ENCODE measurements at regions not wholly inside any gene's neighbourhood (a gene's known extent, or its start where the extent isn't known, plus 50 kb on each side); places are given as distances from the start of the nearest gene placed in this dataset.

GRCh38 chr1:5568321-5568720, 423.9 kb downstream of the NPHP4 start:
- Mint-ChIP-seq H3K27ac (no peak overlapping the region), H3K4me3 (no peak overlapping the region), H3K9me3 (peaks cover 2% of the 10 kb centered on the region), H3K4me1 (no peaks in the 10 kb centered on the region), H3K27me3 (peaks cover 1% of the 10 kb centered on the region), H3K36me3 (ENCODE audit: low read depth) (no peaks in the 10 kb centered on the region)
- DNase-seq, result no peak
- ChIA-PET POLR2A (no interaction called here), CTCF (no interaction called here)

GRCh38 chr1:5567839-5568238, 424.4 kb downstream of the NPHP4 start:
- peaks cover 2% of the 10 kb centered on the region for H3K9me3 Mint-ChIP-seq
- POLR2A ChIA-PET, result no interaction called here
- no peak for DNase-seq
- no peaks in the 10 kb centered on the region for H3K4me1 Mint-ChIP-seq
- H3K4me3 Mint-ChIP-seq, result no peak overlapping the region
- no peaks in the 10 kb centered on the region for H3K36me3 Mint-ChIP-seq (ENCODE audit: low read depth)
- H3K27me3 Mint-ChIP-seq, result peaks cover 1% of the 10 kb centered on the region
- no peak overlapping the region for H3K27ac Mint-ChIP-seq
- CTCF ChIA-PET, result no interaction called here

DNA sequence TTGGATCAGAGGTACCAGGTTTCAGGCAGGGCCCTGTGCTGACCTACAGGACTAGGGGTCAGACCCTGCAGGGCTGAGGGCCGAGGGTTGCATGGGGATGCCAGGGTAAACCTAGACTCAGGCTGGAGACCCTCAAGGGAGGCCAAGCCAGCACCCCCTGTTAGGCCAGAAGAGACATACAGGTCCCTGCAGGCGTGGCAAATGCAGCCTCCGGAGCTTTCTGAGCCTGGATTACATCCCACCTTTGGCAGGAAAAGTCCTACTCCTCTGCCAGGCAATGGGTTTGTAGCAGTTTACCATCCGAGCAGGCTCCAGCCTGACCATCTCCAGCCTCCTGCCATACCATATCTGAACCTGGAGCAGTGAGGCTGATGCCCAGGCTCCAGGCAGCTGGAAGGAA, 425.3 kb downstream of the NPHP4 start:
- H3K27me3 Mint-ChIP-seq, result peaks cover 1% of the 10 kb centered on the region
- peaks cover 2% of the 10 kb centered on the region for H3K9me3 Mint-ChIP-seq
- POLR2A ChIA-PET, result no interaction called here
- CTCF ChIA-PET, result no interaction called here
- H3K27ac Mint-ChIP-seq, result no peak overlapping the region
- no peaks in the 10 kb centered on the region for H3K36me3 Mint-ChIP-seq (ENCODE audit: low read depth)
- no peak overlapping the region for H3K4me3 Mint-ChIP-seq
- no peak for DNase-seq
- H3K4me1 Mint-ChIP-seq, result no peaks in the 10 kb centered on the region

- ChIA-PET CTCF (no interaction called here), POLR2A (no interaction called here)
- H3K27me3 Mint-ChIP-seq, result no peaks in the 10 kb centered on the region
- H3K4me1 Mint-ChIP-seq, result no peaks in the 10 kb centered on the region
- no peaks in the 10 kb centered on the region for H3K9me3 Mint-ChIP-seq
- no peak overlapping the region for H3K4me3 Mint-ChIP-seq
- H3K36me3 Mint-ChIP-seq (ENCODE audit: low read depth), result no peaks in the 10 kb centered on the region
- DNase-seq, result no peak
- H3K27ac Mint-ChIP-seq, result no peak overlapping the region
Measured at GRCh38 chr1:5565281-5566125, 426.7 kb downstream of the NPHP4 start.

- no peak for DNase-seq
- no peaks in the 10 kb centered on the region for H3K4me1 Mint-ChIP-seq
- CTCF ChIA-PET, result no interaction called here
- POLR2A ChIA-PET, result no interaction called here
- H3K36me3 Mint-ChIP-seq (ENCODE audit: low read depth), result no peaks in the 10 kb centered on the region
- no peaks in the 10 kb centered on the region for H3K9me3 Mint-ChIP-seq
- H3K4me3 Mint-ChIP-seq, result no peak overlapping the region
- H3K27me3 Mint-ChIP-seq, result peaks cover 1% of the 10 kb centered on the region
- no peak overlapping the region for H3K27ac Mint-ChIP-seq
Measured at GRCh38 chr1:5564578-5565257, 427.5 kb downstream of the NPHP4 start.

DNA sequence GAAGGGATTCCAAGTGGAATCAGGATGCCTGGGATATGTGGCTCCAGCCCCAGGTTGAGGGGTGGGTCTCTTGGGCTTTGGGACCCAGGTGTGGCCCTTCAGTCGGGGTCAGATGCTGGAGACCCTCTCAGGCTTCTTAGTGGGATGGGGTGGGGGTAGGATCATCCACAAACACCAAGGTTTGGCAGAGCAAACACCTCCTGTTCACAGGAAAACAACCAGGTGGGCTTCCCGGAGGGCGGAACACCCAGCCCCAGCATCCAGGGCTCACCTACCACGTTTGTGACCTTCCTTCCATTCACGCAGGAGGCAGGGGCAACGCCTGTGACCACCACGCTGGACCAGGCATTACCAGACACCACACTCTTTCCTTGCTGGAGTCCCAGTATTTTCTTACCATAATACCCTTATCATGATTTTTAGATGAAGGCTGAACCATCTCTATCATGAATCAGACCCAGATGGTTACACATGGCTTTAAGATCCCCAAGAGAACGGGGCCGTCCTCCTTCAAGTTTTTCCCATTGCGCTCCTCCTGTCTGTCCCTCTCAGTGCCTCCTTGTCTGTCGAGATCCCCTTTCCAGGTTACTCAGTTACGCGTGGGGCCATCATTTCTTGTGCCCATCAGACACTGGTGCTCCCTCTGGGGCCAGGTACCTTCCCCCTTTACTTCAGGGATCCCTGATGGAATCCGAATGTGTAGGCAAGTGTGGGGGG, 428.2 kb downstream of the NPHP4 start:
- Mint-ChIP-seq H3K36me3 (ENCODE audit: low read depth) (no peaks in the 10 kb centered on the region), H3K27me3 (peaks cover 1% of the 10 kb centered on the region), H3K27ac (no peak overlapping the region), H3K4me1 (no peaks in the 10 kb centered on the region), H3K9me3 (peaks cover 1% of the 10 kb centered on the region), H3K4me3 (no peak overlapping the region)
- POLR2A ChIA-PET, result no interaction called here
- CTCF ChIA-PET, result no interaction called here
- DNase-seq, result no peak

- H3K4me1 Mint-ChIP-seq, result no peaks in the 10 kb centered on the region
- H3K9me3 Mint-ChIP-seq, result peaks cover 5% of the 10 kb centered on the region
- no peak overlapping the region for H3K4me3 Mint-ChIP-seq
- ChIA-PET POLR2A (no interaction called here), CTCF (no interaction called here)
- no peaks in the 10 kb centered on the region for H3K36me3 Mint-ChIP-seq (ENCODE audit: low read depth)
- no peak overlapping the region for H3K27ac Mint-ChIP-seq
- H3K27me3 Mint-ChIP-seq, result peaks cover 6% of the 10 kb centered on the region
- DNase-seq, result no peak
Measured at GRCh38 chr1:5562769-5563168, 429.5 kb downstream of the NPHP4 start.

DNA sequence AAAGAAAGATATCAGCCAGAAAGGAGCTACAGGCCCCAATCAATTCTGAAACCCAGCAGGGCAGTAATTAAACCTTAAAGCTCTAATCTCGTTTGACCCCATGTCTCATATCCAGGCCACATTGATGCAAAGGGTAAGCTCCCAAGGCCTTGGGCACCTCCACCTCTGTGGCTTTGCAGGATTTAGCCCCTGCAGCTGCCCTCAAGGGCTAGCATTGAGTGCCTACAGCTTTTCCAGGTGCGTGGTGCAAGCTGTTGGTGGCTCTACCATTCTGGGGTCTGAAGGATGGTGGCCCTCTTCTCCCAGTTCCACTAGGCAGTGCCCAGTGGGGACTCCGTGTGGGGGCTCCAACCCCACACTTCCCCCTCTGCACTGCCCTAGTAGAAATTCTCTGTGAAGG, 429.9 kb downstream of the NPHP4 start:
- ChIA-PET POLR2A (no interaction called here), CTCF (no interaction called here)
- peaks cover 5% of the 10 kb centered on the region for H3K9me3 Mint-ChIP-seq
- H3K27me3 Mint-ChIP-seq, result peaks cover 6% of the 10 kb centered on the region
- H3K27ac Mint-ChIP-seq, result no peak overlapping the region
- H3K36me3 Mint-ChIP-seq (ENCODE audit: low read depth), result no peaks in the 10 kb centered on the region
- DNase-seq, result no peak
- H3K4me1 Mint-ChIP-seq, result no peaks in the 10 kb centered on the region
- H3K4me3 Mint-ChIP-seq, result no peak overlapping the region

DNA sequence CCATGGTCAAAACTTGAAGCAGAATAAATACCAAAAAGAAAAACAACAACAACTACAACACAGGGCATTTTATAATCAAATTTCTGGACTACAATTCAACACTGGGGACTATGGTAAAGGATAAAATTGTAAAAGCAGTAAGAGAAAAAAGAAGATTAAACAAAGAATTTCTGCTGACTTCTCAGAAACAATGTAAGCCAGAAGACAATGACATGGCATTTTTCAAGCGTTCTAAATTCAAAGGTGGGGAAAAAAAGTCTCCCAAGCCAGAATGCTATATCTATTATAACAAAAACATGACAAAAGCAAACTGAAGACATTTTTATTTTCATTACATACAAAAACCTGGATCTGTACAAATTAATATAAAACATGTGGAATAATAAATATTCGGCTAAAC, 433.1 kb downstream of the NPHP4 start:
- no peak for DNase-seq
- H3K36me3 Mint-ChIP-seq (ENCODE audit: low read depth), result no peaks in the 10 kb centered on the region
- H3K27me3 Mint-ChIP-seq, result peaks cover 6% of the 10 kb centered on the region
- H3K4me3 Mint-ChIP-seq, result no peak overlapping the region
- no peaks in the 10 kb centered on the region for H3K4me1 Mint-ChIP-seq
- H3K27ac Mint-ChIP-seq, result no peak overlapping the region
- peaks cover 5% of the 10 kb centered on the region for H3K9me3 Mint-ChIP-seq
- ChIA-PET POLR2A (no interaction called here), CTCF (no interaction called here)

DNA sequence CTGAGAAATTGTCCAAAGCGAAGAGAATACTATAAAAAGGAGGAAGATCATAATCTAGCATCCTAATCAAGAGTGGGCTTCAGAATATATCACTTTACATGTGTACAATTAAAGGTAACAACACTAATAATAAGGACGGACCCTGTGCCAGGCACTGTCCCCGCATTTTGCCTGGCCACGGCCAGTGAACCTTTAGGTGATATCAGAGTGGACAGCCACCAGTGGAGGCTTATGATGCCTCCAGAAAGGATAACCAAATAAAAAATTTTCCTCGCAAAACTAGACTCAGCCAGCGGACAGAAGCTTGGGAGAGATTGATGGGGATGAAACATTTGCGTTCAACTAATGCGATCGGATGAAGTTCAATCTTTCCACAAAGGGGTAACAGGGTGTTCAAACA, 436.4 kb downstream of the NPHP4 start:
- ChIA-PET POLR2A (no interaction called here), CTCF (no interaction called here)
- Mint-ChIP-seq H3K4me1 (no peaks in the 10 kb centered on the region), H3K4me3 (no peak overlapping the region), H3K36me3 (ENCODE audit: low read depth) (no peaks in the 10 kb centered on the region), H3K27ac (no peak overlapping the region), H3K9me3 (peaks cover 6% of the 10 kb centered on the region), H3K27me3 (peaks cover 8% of the 10 kb centered on the region)
- DNase-seq, result no peak

- Mint-ChIP-seq H3K27ac (no peak overlapping the region), H3K36me3 (ENCODE audit: low read depth) (no peaks in the 10 kb centered on the region), H3K27me3 (peaks cover 9% of the 10 kb centered on the region), H3K4me1 (no peaks in the 10 kb centered on the region), H3K9me3 (peaks cover 9% of the 10 kb centered on the region), H3K4me3 (no peak overlapping the region)
- no peak for DNase-seq
- ChIA-PET POLR2A (no interaction called here), CTCF (no interaction called here)
Measured at GRCh38 chr1:5554784-5555183, 437.4 kb downstream of the NPHP4 start.

- Mint-ChIP-seq H3K27me3 (peaks cover 9% of the 10 kb centered on the region), H3K4me1 (no peaks in the 10 kb centered on the region), H3K9me3 (peaks cover 9% of the 10 kb centered on the region), H3K27ac (no peak overlapping the region), H3K36me3 (ENCODE audit: low read depth) (no peaks in the 10 kb centered on the region), H3K4me3 (no peak overlapping the region)
- ChIA-PET CTCF (no interaction called here), POLR2A (no interaction called here)
- no peak for DNase-seq
Measured at GRCh38 chr1:5554111-5554510, 438.1 kb downstream of the NPHP4 start.

GRCh38 chr1:5552787-5553484, 439.3 kb downstream of the NPHP4 start:
- Mint-ChIP-seq H3K36me3 (ENCODE audit: low read depth) (no peaks in the 10 kb centered on the region), H3K4me3 (no peak overlapping the region), H3K9me3 (peaks cover 4% of the 10 kb centered on the region), H3K4me1 (no peaks in the 10 kb centered on the region), H3K27ac (no peak overlapping the region), H3K27me3 (peaks cover 10% of the 10 kb centered on the region)
- ChIA-PET CTCF (no interaction called here), POLR2A (no interaction called here)
- DNase-seq, result no peak
